ENCODE measurements at regions not wholly inside any gene's neighbourhood (a gene's known extent, or its start where the extent isn't known, plus 50 kb on each side); places are given as distances from the start of the nearest gene placed in this dataset.

DNA sequence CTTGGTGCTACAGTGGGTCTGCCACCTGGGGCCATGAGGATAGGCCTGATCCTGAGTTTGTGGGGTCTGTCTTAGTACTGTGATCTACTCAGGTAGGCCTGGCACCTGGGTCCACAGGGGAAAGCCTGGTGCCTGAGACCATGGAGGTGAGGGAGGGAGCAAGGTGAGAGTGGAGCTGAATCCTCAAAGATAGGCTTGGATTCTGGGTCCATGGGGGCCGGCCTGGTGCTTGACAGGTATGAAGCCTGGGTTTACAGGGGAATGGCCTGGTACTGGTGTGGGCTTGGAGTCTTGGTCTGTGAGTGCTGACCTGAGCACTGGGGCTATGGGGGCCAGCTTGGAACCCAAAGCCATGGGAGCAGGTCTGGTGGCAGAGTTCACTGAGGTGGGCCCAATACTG is 439.2 kb upstream of the SMARCA2 start:
- DNase-seq (ENCODE audit: low spot score): no peak
- Histone ChIP-seq H4K20me1 (replicated peaks; ENCODE audit: insufficient read depth) (no peaks in the 10 kb centered on the region), H3K27me3 (ENCODE audit: insufficient read depth) (no peaks in the 10 kb centered on the region), H2AFZ (no peak overlapping the region), H3K36me3 (ENCODE audit: insufficient read depth) (no peaks in the 10 kb centered on the region), H3K79me2 (replicated peaks; ENCODE audit: insufficient read depth) (no peaks in the 10 kb centered on the region), H3K4me3 (no peak overlapping the region), H3K4me2 (no peak overlapping the region), H3K9me2 (ENCODE audit: insufficient read depth) (no peaks in the 10 kb centered on the region; the same call in 1 of the 2 replicates), H3F3A (replicated peaks; ENCODE audit: low read depth) (no peaks in the 10 kb centered on the region), H3K27ac (ENCODE audit: low read depth) (no peak overlapping the region), H3K4me1 (ENCODE audit: insufficient read depth) (no peaks in the 10 kb centered on the region)
- H3K4me3 Mint-ChIP-seq: no peak overlapping the region
- H3K9me3 Mint-ChIP-seq: peaks cover 12% of the 10 kb centered on the region
- peaks cover 8% of the 10 kb centered on the region; the same call in 2 of the 3 replicates for H3K36me3 Mint-ChIP-seq (ENCODE audit: low read depth)
- no peak for ATAC-seq
- no peaks in the 10 kb centered on the region for H3K27me3 Mint-ChIP-seq (ENCODE audit: insufficient read depth, low read depth, poor library complexity)
- no peaks in the 10 kb centered on the region for H3K4me1 Mint-ChIP-seq
- TF ChIP-seq STAT1 (IDR thresholded peaks at IDR 0.05; ENCODE audit: unreplicated experiment) (no peak), ZNF114 (CRISPR knock-in tag; IDR thresholded peaks at IDR 0.05) (no peak), EZH2phosphoT487 (IDR thresholded peaks at IDR 0.05; ENCODE audit: unreplicated experiment) (no peak), NANOG (IDR thresholded peaks at IDR 0.05; ENCODE audit: borderline replicate concordance) (no peak), EZH2 (IDR thresholded peaks at IDR 0.05; ENCODE audit: low read depth, unreplicated experiment) (no peak), REST (IDR thresholded peaks at IDR 0.05; ENCODE audit: unreplicated experiment) (no peak), CREB1 (CRISPR knock-in tag; IDR thresholded peaks at IDR 0.05; ENCODE audit: low read depth) (no peak), JUNB (IDR thresholded peaks at IDR 0.05; ENCODE audit: unreplicated experiment) (no peak), CTCF (conservative IDR thresholded peaks at IDR 0.05; ENCODE audit: low read depth in 2 of 2) (no peak), POLR2AphosphoS5 (IDR thresholded peaks at IDR 0.05; ENCODE audit: low read depth) (no peak), ZNF331 (CRISPR knock-in tag; IDR thresholded peaks at IDR 0.05; ENCODE audit: low read depth) (no peak)
- TF ChIP-seq, protein P1, sequence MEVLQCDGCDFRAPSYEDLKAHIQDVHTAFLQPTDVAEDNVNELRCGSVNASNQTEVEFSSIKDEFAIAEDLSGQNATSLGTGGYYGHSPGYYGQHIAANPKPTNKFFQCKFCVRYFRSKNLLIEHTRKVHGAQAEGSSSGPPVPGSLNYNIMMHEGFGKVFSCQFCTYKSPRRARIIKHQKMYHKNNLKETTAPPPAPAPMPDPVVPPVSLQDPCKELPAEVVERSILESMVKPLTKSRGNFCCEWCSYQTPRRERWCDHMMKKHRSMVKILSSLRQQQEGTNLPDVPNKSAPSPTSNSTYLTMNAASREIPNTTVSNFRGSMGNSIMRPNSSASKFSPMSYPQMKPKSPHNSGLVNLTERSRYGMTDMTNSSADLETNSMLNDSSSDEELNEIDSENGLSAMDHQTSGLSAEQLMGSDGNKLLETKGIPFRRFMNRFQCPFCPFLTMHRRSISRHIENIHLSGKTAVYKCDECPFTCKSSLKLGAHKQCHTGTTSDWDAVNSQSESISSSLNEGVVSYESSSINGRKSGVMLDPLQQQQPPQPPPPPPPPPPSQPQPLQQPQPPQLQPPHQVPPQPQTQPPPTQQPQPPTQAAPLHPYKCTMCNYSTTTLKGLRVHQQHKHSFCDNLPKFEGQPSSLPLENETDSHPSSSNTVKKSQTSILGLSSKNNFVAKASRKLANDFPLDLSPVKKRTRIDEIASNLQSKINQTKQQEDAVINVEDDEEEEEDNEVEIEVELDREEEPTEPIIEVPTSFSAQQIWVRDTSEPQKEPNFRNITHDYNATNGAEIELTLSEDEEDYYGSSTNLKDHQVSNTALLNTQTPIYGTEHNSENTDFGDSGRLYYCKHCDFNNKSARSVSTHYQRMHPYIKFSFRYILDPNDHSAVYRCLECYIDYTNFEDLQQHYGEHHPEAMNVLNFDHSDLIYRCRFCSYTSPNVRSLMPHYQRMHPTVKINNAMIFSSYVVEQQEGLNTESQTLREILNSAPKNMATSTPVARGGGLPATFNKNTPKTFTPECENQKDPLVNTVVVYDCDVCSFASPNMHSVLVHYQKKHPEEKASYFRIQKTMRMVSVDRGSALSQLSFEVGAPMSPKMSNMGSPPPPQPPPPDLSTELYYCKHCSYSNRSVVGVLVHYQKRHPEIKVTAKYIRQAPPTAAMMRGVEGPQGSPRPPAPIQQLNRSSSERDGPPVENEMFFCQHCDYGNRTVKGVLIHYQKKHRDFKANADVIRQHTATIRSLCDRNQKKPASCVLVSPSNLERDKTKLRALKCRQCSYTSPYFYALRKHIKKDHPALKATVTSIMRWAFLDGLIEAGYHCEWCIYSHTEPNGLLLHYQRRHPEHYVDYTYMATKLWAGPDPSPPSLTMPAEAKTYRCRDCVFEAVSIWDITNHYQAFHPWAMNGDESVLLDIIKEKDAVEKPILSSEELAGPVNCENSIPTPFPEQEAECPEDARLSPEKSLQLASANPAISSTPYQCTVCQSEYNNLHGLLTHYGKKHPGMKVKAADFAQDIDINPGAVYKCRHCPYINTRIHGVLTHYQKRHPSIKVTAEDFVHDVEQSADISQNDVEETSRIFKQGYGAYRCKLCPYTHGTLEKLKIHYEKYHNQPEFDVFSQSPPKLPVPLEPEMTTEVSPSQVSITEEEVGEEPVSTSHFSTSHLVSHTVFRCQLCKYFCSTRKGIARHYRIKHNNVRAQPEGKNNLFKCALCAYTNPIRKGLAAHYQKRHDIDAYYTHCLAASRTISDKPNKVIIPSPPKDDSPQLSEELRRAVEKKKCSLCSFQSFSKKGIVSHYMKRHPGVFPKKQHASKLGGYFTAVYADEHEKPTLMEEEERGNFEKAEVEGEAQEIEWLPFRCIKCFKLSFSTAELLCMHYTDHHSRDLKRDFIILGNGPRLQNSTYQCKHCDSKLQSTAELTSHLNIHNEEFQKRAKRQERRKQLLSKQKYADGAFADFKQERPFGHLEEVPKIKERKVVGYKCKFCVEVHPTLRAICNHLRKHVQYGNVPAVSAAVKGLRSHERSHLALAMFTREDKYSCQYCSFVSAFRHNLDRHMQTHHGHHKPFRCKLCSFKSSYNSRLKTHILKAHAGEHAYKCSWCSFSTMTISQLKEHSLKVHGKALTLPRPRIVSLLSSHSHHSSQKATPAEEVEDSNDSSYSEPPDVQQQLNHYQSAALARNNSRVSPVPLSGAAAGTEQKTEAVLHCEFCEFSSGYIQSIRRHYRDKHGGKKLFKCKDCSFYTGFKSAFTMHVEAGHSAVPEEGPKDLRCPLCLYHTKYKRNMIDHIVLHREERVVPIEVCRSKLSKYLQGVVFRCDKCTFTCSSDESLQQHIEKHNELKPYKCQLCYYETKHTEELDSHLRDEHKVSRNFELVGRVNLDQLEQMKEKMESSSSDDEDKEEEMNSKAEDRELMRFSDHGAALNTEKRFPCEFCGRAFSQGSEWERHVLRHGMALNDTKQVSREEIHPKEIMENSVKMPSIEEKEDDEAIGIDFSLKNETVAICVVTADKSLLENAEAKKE (CRISPR knock-in tag; IDR thresholded peaks at IDR 0.05): no peak
- TF ChIP-seq, protein P2, sequence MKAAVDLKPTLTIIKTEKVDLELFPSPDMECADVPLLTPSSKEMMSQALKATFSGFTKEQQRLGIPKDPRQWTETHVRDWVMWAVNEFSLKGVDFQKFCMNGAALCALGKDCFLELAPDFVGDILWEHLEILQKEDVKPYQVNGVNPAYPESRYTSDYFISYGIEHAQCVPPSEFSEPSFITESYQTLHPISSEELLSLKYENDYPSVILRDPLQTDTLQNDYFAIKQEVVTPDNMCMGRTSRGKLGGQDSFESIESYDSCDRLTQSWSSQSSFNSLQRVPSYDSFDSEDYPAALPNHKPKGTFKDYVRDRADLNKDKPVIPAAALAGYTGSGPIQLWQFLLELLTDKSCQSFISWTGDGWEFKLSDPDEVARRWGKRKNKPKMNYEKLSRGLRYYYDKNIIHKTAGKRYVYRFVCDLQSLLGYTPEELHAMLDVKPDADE (IDR thresholded peaks at IDR 0.05): no peak
- H3K27ac Mint-ChIP-seq: no peak overlapping the region

All from GM23338 (cell line).